ENCODE measurements at regions not wholly inside any gene's neighbourhood (a gene's known extent, or its start where the extent isn't known, plus 50 kb on each side); places are given as distances from the start of the nearest gene placed in this dataset.

DNA sequence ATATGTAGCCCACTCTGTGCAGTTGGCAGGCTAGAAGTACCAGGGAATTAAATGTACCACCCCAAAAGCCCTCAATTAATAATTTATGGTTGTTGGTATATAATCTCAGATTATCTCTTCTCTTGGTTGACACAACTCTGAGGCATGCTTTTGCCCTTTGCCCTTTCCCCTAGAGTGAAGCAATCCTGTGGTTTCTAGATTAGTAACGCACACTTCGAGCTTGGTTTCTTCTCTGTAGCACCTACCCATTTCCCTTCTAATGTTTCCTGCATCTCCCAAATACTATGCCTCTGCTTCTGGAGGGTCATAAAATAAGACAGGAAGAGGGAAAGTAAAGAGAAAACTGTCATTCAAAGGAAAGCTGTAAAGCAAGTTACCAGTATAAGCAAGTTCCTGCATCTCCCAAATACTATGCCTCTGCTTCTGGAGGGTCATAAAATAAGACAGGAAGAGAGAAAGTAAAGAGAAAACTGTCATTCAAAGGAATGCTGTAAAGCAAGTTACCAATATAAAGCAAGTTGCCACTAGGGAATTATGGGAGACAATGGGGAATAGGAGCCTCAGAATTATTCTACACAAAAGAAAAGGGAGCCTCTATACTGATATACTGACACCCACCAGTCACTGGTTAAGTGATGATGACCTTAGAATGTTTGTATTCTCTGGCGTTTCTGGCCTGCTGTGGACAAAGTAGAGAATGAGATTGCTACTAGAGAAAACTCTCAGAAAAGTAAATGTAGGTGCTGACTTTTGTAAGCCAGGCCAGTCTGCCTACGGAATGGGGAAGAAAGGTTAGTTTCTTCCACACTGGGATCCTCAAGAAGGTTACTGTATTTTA is 862.6 kb upstream of the MAN1A1 start:
- TF ChIP-seq, protein P1, sequence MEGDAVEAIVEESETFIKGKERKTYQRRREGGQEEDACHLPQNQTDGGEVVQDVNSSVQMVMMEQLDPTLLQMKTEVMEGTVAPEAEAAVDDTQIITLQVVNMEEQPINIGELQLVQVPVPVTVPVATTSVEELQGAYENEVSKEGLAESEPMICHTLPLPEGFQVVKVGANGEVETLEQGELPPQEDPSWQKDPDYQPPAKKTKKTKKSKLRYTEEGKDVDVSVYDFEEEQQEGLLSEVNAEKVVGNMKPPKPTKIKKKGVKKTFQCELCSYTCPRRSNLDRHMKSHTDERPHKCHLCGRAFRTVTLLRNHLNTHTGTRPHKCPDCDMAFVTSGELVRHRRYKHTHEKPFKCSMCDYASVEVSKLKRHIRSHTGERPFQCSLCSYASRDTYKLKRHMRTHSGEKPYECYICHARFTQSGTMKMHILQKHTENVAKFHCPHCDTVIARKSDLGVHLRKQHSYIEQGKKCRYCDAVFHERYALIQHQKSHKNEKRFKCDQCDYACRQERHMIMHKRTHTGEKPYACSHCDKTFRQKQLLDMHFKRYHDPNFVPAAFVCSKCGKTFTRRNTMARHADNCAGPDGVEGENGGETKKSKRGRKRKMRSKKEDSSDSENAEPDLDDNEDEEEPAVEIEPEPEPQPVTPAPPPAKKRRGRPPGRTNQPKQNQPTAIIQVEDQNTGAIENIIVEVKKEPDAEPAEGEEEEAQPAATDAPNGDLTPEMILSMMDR (IDR thresholded peaks at IDR 0.05; ENCODE audit: control insufficient read depth, insufficient read depth, low read depth, low read length, missing control alignments), result no peak
- DNase-seq (ENCODE audit: low read depth), result no peak
- no peak overlapping the region for H3K4me3 ChIP-seq (ENCODE audit: control insufficient read depth, low read depth, low read length)

DNA sequence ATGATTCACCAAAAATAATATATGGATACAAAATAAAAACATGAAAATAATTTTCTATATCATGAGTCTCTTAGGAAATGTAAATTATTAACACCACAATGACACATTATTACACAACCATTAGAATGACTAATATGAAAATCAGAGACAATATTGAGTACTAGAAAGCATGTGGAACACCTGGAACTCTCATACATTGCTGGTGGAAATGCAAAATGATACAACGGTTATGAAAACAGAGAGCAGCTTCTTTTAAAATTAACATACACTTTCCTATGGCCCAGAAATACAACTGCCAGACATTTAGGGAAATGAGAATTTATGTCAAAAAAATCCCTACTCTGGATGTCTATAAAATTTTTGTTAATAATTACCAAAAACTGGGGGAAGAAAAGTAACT is 853.3 kb upstream of the MAN1A1 start:
- TF ChIP-seq, protein P1 (IDR thresholded peaks at IDR 0.05; ENCODE audit: control insufficient read depth, insufficient read depth, low read depth, low read length, missing control alignments), result no peak
- DNase-seq (ENCODE audit: low read depth), result no peak

DNA sequence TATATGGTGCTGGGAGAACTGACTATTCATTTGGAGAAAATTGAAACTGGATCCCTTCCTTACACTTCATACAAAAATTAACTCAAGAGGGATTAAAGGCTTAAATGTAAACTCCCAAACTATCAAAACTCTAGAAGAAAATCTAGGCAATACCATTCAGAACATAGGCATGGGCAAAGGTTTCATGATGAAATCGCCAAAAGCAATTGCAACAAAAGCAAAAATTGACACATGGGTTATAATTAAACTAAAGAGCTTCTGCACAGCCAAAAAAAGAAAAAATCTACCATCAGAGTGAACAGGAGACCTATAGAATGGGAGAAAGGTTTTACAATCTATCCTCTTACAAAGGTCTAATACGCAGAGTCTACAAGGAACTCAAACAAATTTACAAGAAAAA is 851.3 kb upstream of the MAN1A1 start:
- no peak overlapping the region for H3K4me3 ChIP-seq (ENCODE audit: control insufficient read depth, low read depth, low read length)
- TF ChIP-seq, protein P1 (IDR thresholded peaks at IDR 0.05; ENCODE audit: control insufficient read depth, insufficient read depth, low read depth, low read length, missing control alignments), result no peak
- no peak for DNase-seq (ENCODE audit: low read depth)

More for the DNA sequence above, 853.3 kb upstream of the MAN1A1 start:
- H3K4me3 ChIP-seq (ENCODE audit: control insufficient read depth, low read depth, low read length), result no peak overlapping the region

DNA sequence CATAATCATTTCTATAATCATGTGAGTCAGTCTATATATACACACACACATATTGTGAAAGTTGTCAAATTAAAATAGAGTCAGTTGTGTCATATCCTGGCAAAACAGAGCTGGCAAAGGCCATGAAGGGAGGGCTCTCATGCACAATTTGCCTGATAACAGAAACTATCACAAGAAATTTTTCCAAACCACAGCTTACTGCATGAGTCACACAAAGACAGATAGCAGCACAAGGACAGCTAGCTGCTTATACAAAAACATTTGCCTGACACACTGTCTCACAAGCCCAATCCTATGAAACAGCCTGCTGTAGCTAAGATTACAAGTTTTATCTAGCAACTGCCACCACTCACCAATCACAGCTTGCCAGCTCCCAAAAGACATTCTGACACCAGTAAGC is 848.5 kb upstream of the MAN1A1 start:
- DNase-seq (ENCODE audit: low read depth), result no peak
- no peak overlapping the region for H3K4me3 ChIP-seq (ENCODE audit: control insufficient read depth, low read depth, low read length)
- TF ChIP-seq, protein P1 (IDR thresholded peaks at IDR 0.05; ENCODE audit: control insufficient read depth, insufficient read depth, low read depth, low read length, missing control alignments), result no peak

DNA sequence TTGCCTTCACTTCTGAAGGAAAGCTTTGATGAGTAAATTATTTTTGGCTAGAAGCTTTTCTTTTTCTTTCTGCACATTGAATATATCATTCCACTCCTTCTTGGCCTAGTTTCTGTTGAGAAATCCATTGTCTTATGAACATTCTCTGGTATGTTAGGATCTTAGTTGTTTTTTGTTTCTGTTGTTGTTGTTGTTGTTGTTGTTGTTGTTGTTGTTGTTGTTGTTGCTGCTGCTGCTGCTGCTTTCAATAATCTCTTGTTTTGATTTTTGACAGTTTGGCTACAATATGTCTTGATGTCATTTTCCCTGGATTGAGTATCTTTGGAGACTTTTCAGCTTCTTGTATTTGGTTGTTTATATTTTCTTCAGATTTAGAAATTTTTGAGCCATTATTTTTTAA is 836.5 kb upstream of the MAN1A1 start:
- TF ChIP-seq, protein P1 (IDR thresholded peaks at IDR 0.05; ENCODE audit: control insufficient read depth, insufficient read depth, low read depth, low read length, missing control alignments), result no peak
- DNase-seq (ENCODE audit: low read depth), result no peak
- H3K4me3 ChIP-seq (ENCODE audit: control insufficient read depth, low read depth, low read length), result no peak overlapping the region

DNA sequence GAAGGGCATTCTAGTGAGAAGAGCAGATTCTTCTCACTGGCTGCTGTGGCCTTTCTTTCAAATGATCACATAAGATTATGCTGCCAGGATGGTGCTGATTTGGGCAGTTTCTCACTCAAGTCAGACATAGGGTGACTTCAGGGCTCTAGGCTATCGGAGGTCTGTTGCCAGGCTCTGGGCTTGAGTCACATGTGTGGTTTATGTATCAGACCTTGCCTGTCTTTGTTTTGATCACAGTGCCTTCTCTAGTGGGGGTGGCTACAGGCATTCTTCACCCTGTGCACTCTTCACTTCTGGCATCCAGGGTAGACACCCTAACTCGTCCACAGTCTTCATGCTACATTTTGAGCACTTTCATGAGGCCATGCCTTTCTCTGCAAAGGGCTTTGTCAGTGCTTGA is 823.7 kb upstream of the MAN1A1 start:
- TF ChIP-seq, protein P1 (IDR thresholded peaks at IDR 0.05; ENCODE audit: control insufficient read depth, insufficient read depth, low read depth, low read length, missing control alignments), result no peak
- no peak overlapping the region for H3K4me3 ChIP-seq (ENCODE audit: control insufficient read depth, low read depth, low read length)
- no peak for DNase-seq (ENCODE audit: low read depth)
